ENCODE measurements at regions not wholly inside any gene's neighbourhood (a gene's known extent, or its start where the extent isn't known, plus 50 kb on each side); places are given as distances from the start of the nearest gene placed in this dataset.

- in situ Hi-C loops (cut with HindIII; ENCODE audit: low sequenced_read_pairs), result no loop called here
- DNase-seq (ENCODE audit: low spot score), result no peak
Observed at GRCh38 chr13:74320282-74320681, 186.1 kb upstream of the KLF12 start.

DNA sequence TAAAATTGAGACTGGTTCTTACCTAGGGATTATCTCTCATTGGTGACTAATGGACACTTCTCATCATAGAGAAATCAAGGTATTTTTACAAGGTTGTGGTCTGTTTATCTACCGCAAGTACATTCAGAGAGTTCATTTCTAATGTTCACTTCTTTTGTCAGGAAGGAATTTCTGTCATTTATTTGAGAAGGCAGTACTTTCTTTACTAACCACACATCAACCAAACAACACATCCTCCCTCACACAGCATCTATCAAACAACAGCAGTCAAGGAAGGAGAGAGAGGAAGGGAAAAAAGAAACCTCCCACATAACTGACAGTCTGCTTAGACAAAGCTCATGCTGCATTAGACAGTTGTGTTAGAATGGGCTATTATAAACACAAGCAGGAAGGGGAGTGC, 182.3 kb upstream of the KLF12 start:
- in situ Hi-C loops (cut with HindIII; ENCODE audit: low sequenced_read_pairs), result no loop called here
- no peak for DNase-seq (ENCODE audit: low spot score)

- no peak for DNase-seq (ENCODE audit: low spot score)
- in situ Hi-C loops (cut with HindIII; ENCODE audit: low sequenced_read_pairs), result no loop called here
Observed at GRCh38 chr13:74306496-74306895, 172.3 kb upstream of the KLF12 start.

DNA sequence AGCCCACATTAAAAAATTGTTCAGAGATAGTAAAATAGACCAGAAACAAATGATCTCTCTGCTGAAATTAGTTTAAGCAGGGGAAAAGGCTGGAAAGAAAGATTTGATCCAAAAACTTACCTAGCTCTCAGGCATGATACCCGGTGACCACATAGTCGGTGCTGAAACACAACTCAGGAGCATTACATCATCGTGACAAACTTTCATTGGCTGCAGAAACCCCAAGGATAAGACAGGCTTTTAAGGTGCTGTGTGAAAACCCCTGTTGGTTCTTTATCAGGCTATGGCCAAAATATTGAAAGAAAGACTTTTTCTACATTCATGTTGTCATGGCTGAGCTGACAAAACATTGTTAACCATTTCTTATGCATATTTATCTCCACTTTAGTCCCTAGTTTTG, 171.7 kb upstream of the KLF12 start:
- in situ Hi-C loops (cut with HindIII; ENCODE audit: low sequenced_read_pairs), result no loop called here
- DNase-seq (ENCODE audit: low spot score), result no peak

DNA sequence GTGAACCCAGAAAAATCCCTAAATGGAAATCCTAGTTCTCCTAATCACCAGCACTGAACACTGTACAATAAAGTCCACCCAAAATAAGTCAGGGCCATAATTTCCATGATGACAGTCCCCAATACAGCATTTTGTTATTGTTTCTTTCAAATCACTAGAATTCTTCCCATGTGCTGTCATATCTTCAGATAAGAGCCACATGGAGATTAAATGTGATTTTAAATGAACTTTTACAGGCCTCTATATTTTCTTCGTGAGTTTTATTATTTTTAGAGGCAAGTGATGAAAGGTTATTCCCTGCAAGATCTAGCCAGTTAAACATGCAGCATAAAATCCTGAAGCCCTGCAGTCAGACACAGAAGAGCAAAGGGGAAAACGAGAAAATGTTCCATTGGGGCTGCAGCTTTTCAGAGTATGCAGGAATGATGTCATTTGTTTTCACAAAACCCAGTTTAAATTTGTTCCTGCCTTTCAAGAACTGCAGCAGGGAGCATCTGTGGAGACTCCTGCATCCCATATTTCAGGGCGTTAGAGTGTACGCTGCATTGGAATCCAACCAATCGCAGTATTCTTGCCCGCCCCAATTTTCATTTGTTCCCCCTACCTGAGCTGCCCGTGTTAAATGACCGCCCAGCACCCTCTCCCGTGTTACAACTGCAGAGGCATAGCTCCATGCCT, 167.2 kb upstream of the KLF12 start:
- in situ Hi-C loops (cut with HindIII; ENCODE audit: low sequenced_read_pairs), result no loop called here
- no peak for DNase-seq (ENCODE audit: low spot score)

GRCh38 chr13:74300162-74300561, 166.0 kb upstream of the KLF12 start:
- DNase-seq (ENCODE audit: low spot score), result no peak
- in situ Hi-C loops (cut with HindIII; ENCODE audit: low sequenced_read_pairs), result no loop called here

- no peak for DNase-seq (ENCODE audit: low spot score)
- in situ Hi-C loops (cut with HindIII; ENCODE audit: low sequenced_read_pairs), result no loop called here
Observed at GRCh38 chr13:74299721-74300120, 165.5 kb upstream of the KLF12 start.

DNA sequence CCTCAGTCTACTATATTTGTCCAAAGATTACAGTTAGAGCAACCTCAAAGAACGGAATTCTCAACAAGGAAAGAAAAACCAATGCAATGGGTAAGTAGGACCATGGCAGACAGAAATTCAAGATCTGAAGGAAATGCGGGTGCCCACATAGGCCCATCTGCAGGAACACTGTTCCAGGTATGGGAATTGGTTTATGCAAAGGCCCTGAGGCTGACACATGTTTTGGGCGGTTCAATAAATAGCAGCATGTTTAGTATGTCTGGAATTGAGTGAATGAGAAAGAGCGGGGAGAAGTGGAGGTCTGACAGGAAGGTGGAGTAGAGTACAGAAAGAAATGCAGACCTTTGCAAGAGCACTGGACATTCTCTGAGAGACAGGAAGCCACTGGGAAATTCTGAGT, 164.7 kb upstream of the KLF12 start:
- in situ Hi-C loops (cut with HindIII; ENCODE audit: low sequenced_read_pairs), result no loop called here
- no peak for DNase-seq (ENCODE audit: low spot score)

GRCh38 chr13:74289861-74290773, 155.9 kb upstream of the KLF12 start:
- peak; percentile 99 for DNase-seq (ENCODE audit: low spot score)
- in situ Hi-C loops (cut with HindIII; ENCODE audit: low sequenced_read_pairs), result no loop called here

DNA sequence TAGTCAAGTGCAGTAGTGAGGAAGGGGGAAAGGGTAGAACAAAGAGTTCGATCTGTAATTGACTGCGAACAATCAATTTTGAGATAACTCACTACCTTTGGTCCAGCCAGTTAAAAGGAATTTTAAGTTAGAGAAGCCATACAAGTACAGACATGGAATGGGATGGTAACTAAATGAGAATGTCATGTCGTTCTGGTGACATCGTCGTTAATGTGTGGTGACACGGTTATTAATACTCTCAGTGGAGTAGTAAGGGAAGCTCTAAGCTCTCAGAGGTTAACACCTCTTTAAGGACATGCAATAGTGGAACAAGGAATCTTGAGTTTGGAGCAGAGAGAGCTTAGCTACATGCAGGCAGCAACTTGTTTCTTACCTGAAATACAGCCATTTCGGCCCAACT, 154.9 kb upstream of the KLF12 start:
- in situ Hi-C loops (cut with HindIII; ENCODE audit: low sequenced_read_pairs), result no loop called here
- DNase-seq (ENCODE audit: low spot score), result peak; percentile 37

DNA sequence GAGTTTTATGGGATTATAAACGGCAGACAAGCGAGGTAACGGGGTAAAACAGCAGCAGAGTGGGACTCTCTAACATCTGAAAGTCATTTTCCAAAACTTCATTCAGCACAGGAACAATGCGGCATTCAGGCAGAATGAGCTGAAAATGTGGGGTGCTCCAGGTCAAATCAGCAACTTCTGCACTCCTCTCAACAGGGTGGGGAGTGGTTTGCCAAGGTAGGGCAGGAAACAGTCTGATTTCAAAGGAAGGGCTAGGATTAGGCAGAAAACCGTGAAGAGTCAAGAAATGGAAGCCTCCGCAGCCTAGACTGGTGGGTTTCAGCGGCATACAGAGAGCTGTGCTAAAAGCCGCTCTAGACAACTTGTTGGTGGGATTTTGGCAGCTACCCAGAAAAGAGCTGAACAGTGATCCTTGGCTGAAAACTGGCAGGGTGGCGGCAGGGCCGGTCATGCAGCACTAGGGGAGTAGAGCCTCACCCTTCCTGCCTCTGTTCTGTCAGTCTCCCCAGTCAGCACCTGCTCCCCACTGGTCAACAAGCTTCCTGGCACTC, 154.2 kb upstream of the KLF12 start:
- peak; percentile 71 for DNase-seq (ENCODE audit: low spot score)
- in situ Hi-C loops (cut with HindIII; ENCODE audit: low sequenced_read_pairs), result no loop called here

GRCh38 chr13:74287724-74288169, 153.5 kb upstream of the KLF12 start:
- DNase-seq (ENCODE audit: low spot score), result peak; percentile 95
- in situ Hi-C loops (cut with HindIII; ENCODE audit: low sequenced_read_pairs), result no loop called here

GRCh38 chr13:74280795-74281490, 146.7 kb upstream of the KLF12 start:
- in situ Hi-C loops (cut with HindIII; ENCODE audit: low sequenced_read_pairs), result no loop called here
- no peak for DNase-seq (ENCODE audit: low spot score)

DNA sequence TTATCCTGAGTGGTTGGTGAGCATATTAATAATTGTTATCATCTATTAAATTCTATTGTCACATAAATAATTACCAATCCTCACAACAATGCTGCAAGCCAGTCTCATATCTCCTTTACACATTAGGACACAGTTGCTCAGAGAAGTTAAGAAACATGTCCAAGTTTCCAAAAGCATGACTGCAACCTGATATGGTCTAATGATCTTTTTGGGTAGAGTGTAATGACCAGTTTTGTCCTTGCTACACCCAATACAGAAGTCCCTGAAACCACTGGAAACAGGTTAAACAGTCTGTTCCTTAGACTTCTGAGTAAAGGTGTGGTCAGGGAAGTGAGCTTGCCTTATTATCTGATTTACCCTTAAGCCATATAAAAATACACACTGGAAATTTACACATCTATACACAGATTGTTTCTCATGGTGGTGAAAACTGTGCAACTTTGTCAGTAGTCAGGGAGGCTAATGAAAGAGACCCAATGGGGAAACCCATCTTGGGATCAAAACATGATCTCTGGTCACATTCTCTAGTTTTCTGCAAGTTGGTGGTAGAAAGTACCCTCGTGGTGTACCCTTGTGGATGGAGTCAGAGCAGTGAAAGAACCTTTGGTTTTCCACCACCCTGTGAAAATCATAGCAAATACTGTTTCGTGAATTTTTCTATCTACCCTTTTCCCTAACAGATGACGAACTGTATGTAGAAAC, 146.0 kb upstream of the KLF12 start:
- DNase-seq (ENCODE audit: low spot score), result no peak
- in situ Hi-C loops (cut with HindIII; ENCODE audit: low sequenced_read_pairs), result no loop called here

DNA sequence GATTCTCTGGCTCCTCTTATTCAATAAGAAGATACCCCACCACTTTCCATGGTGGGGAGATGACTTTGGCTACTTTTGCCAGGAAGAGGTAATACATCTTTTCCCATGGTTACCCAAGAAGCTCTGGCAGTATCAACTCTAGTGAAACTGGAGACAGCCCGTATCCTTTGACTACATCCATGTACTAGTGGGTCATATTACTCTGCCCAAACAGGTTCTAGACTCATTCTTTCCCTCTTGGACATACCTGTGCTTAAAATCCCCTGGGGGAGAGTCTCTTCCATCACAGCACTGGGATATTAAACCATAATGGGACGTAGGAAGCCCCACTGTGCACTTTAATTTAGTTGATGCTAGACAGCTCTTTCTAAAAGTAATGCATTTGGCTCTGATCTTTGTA, 144.7 kb upstream of the KLF12 start:
- in situ Hi-C loops (cut with HindIII; ENCODE audit: low sequenced_read_pairs), result no loop called here
- DNase-seq (ENCODE audit: low spot score), result no peak

DNA sequence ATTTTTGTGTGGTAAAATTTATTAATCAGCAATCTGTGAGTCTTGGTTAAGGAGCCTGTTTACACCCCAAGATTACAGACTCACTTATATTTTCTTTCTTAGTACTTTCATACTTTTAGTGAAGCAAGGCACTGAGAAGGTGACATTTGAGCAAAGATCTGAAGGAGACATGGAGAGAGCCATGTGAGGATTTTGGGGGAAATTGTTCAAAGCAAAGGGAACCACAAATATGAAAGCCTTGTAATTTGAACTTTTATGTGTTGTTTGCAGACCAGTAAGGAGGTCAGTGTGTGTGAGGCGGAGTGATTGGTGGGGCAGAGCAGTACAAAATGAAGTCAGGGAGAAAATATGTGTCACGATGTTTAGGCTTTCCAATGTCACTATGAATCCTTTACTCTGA, 140.7 kb upstream of the KLF12 start:
- no peak for DNase-seq (ENCODE audit: low spot score)
- in situ Hi-C loops (cut with HindIII; ENCODE audit: low sequenced_read_pairs), result no loop called here

- in situ Hi-C loops (cut with HindIII; ENCODE audit: low sequenced_read_pairs), result no loop called here
- no peak for DNase-seq (ENCODE audit: low spot score)
Observed at GRCh38 chr13:74273581-74273980, 139.4 kb upstream of the KLF12 start.

DNA sequence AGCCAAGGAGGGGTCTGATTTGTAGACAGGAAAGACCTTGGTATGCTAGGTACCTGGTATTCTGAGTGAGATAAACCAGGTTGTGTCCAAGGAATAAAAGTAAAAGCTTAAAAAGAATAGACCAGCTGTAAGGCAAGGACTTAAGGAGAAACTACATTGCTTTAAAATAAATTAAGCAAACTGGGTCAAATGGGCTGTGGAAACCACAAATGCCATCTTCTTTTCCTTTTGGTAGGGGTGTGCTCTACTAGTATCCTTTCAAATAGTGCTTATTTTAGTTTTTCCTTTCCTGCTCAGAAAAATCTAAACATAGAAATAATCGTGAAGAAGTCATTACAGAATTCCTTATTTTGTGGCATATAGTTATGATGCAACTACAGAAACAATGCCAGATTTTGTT, 138.6 kb upstream of the KLF12 start:
- DNase-seq (ENCODE audit: low spot score), result no peak
- in situ Hi-C loops (cut with HindIII; ENCODE audit: low sequenced_read_pairs), result no loop called here

GRCh38 chr13:74270018-74270417, 135.8 kb upstream of the KLF12 start:
- in situ Hi-C loops (cut with HindIII; ENCODE audit: low sequenced_read_pairs), result no loop called here
- DNase-seq (ENCODE audit: low spot score), result no peak
